ENCODE measurements at regions not wholly inside any gene's neighbourhood (a gene's known extent, or its start where the extent isn't known, plus 50 kb on each side); places are given as distances from the start of the nearest gene placed in this dataset.

DNA sequence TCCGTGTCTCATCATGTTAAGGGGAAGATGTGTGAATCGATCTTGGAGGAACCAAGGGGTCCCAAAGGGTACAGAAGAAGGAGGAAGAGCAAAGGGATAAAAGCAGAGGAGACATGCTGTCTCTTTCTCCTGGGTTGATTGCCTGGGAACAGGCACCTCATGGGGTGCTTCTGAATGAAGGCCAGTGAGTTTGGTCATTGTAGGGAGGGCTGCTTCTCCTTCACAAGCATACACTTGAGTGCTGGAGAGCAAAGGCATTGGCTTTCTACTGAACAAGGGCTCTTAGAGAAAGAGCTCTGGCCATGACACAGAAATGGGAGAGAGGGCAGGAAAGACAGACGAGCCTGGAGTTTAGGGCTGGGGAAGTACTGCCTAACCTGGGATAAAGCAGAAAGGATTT, 146.7 kb upstream of the NPY start:
- 90 to 93% methylated on average over 3 of the region's 3 CpGs for WGBS, 2 experiments
- Histone ChIP-seq H3K9me3 (ENCODE audit: control insufficient read depth, low read length) (no peaks in the 10 kb centered on the region), H3K4me3 (ENCODE audit: insufficient read depth, low read depth, low read length) (no peak overlapping the region)

GRCh38 chr7:24138343-24138742, 145.6 kb upstream of the NPY start:
- Histone ChIP-seq H3K4me3 (ENCODE audit: insufficient read depth, low read depth, low read length) (no peak overlapping the region), H3K36me3 (ENCODE audit: control insufficient read depth, insufficient read depth, low read length) (no peaks in the 10 kb centered on the region), H3K4me1 (ENCODE audit: control insufficient read depth, insufficient read depth, low read length) (peaks cover 3% of the 10 kb centered on the region), H3K9me3 (ENCODE audit: control insufficient read depth, low read length) (no peaks in the 10 kb centered on the region), H3K27me3 (ENCODE audit: control insufficient read depth, insufficient read depth, low read length, poor library complexity, severe bottlenecking) (no peaks in the 10 kb centered on the region), H3K27ac (ENCODE audit: insufficient read depth, low read depth, low read length, poor library complexity, severe bottlenecking) (no peak overlapping the region)

More for the DNA sequence above, 146.7 kb upstream of the NPY start:
- no peaks in the 10 kb centered on the region for H3K36me3 ChIP-seq (ENCODE audit: control insufficient read depth, insufficient read depth, low read length)
- peaks cover 3% of the 10 kb centered on the region for H3K4me1 ChIP-seq (ENCODE audit: control insufficient read depth, insufficient read depth, low read length)
- H3K27me3 ChIP-seq (ENCODE audit: control insufficient read depth, insufficient read depth, low read length, poor library complexity, severe bottlenecking), result no peaks in the 10 kb centered on the region
- no peak overlapping the region for H3K27ac ChIP-seq (ENCODE audit: insufficient read depth, low read depth, low read length, poor library complexity, severe bottlenecking)

DNA sequence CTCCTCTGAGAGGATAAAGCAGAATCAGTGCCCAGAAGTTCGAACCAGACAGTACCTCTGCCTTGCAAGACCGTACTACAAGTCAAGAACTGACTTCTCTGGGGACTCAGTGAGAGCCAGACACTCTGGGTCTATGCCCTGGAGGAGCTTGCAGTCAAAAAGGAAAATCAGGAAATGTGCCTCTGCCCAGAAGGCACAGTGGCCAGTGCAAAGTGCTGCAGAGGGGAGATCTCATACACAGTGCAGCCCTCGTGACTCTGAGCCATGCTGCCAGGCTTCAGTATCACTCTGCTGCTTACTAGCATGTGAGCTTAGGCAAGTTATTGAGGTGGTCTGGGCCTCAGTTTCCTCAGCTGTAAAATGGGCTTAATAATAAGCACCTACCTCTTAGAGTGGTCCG, 144.0 kb upstream of the NPY start:
- Histone ChIP-seq H3K36me3 (ENCODE audit: control insufficient read depth, insufficient read depth, low read length) (no peaks in the 10 kb centered on the region), H3K27ac (ENCODE audit: insufficient read depth, low read depth, low read length, poor library complexity, severe bottlenecking) (no peak overlapping the region), H3K4me1 (ENCODE audit: control insufficient read depth, insufficient read depth, low read length) (peaks cover 3% of the 10 kb centered on the region), H3K9me3 (ENCODE audit: control insufficient read depth, low read length) (no peaks in the 10 kb centered on the region), H3K4me3 (ENCODE audit: insufficient read depth, low read depth, low read length) (no peak overlapping the region), H3K27me3 (ENCODE audit: control insufficient read depth, insufficient read depth, low read length, poor library complexity, severe bottlenecking) (no peaks in the 10 kb centered on the region)
- WGBS, 2 experiments, result 90% methylated on average over 4 of the region's 4 CpGs

- Histone ChIP-seq H3K4me3 (ENCODE audit: insufficient read depth, low read depth, low read length) (no peak overlapping the region), H3K36me3 (ENCODE audit: control insufficient read depth, insufficient read depth, low read length) (no peaks in the 10 kb centered on the region), H3K9me3 (ENCODE audit: control insufficient read depth, low read length) (no peaks in the 10 kb centered on the region), H3K4me1 (ENCODE audit: control insufficient read depth, insufficient read depth, low read length) (peaks cover 4% of the 10 kb centered on the region), H3K27me3 (ENCODE audit: control insufficient read depth, insufficient read depth, low read length, poor library complexity, severe bottlenecking) (no peaks in the 10 kb centered on the region), H3K27ac (ENCODE audit: insufficient read depth, low read depth, low read length, poor library complexity, severe bottlenecking) (no peak overlapping the region)
- 90 to 92% methylated on average over 15 of the region's 15 CpGs for WGBS, 2 experiments
Measured at GRCh38 chr7:24141874-24142509, 142.0 kb upstream of the NPY start.

- Histone ChIP-seq H3K4me3 (ENCODE audit: insufficient read depth, low read depth, low read length) (no peak overlapping the region), H3K27ac (ENCODE audit: insufficient read depth, low read depth, low read length, poor library complexity, severe bottlenecking) (no peak overlapping the region), H3K36me3 (ENCODE audit: control insufficient read depth, insufficient read depth, low read length) (no peaks in the 10 kb centered on the region), H3K9me3 (ENCODE audit: control insufficient read depth, low read length) (no peaks in the 10 kb centered on the region), H3K4me1 (ENCODE audit: control insufficient read depth, insufficient read depth, low read length) (peaks cover 4% of the 10 kb centered on the region), H3K27me3 (ENCODE audit: control insufficient read depth, insufficient read depth, low read length, poor library complexity, severe bottlenecking) (no peaks in the 10 kb centered on the region)
- 92 to 93% methylated on average over 4 of the region's 4 CpGs for WGBS, 2 experiments
Measured at GRCh38 chr7:24143547-24143946, 140.4 kb upstream of the NPY start.

- Histone ChIP-seq H3K27me3 (ENCODE audit: control insufficient read depth, insufficient read depth, low read length, poor library complexity, severe bottlenecking) (no peaks in the 10 kb centered on the region), H3K9me3 (ENCODE audit: control insufficient read depth, low read length) (peaks cover 3% of the 10 kb centered on the region), H3K36me3 (ENCODE audit: control insufficient read depth, insufficient read depth, low read length) (no peaks in the 10 kb centered on the region), H3K4me3 (ENCODE audit: insufficient read depth, low read depth, low read length) (no peak overlapping the region), H3K27ac (ENCODE audit: insufficient read depth, low read depth, low read length, poor library complexity, severe bottlenecking) (no peak overlapping the region), H3K4me1 (ENCODE audit: control insufficient read depth, insufficient read depth, low read length) (no peaks in the 10 kb centered on the region)
- WGBS, 2 experiments, result 79 to 80% methylated on average over 1 of the region's 1 CpG
Measured at GRCh38 chr7:24151944-24152343, 132.0 kb upstream of the NPY start.

GRCh38 chr7:24152356-24152755, 131.6 kb upstream of the NPY start:
- H3K4me1 ChIP-seq (ENCODE audit: control insufficient read depth, insufficient read depth, low read length), result no peaks in the 10 kb centered on the region
- WGBS, 2 experiments, result 91 to 100% methylated on average over 1 of the region's 1 CpG
- no peaks in the 10 kb centered on the region for H3K36me3 ChIP-seq (ENCODE audit: control insufficient read depth, insufficient read depth, low read length)
- no peak overlapping the region for H3K27ac ChIP-seq (ENCODE audit: insufficient read depth, low read depth, low read length, poor library complexity, severe bottlenecking)
- H3K27me3 ChIP-seq (ENCODE audit: control insufficient read depth, insufficient read depth, low read length, poor library complexity, severe bottlenecking), result no peaks in the 10 kb centered on the region
- no peak overlapping the region for H3K4me3 ChIP-seq (ENCODE audit: insufficient read depth, low read depth, low read length)
- H3K9me3 ChIP-seq (ENCODE audit: control insufficient read depth, low read length), result peaks cover 3% of the 10 kb centered on the region

- 94 to 95% methylated on average over 6 of the region's 6 CpGs for WGBS, 2 experiments
Measured at GRCh38 chr7:24152877-24153472, 131.0 kb upstream of the NPY start.

DNA sequence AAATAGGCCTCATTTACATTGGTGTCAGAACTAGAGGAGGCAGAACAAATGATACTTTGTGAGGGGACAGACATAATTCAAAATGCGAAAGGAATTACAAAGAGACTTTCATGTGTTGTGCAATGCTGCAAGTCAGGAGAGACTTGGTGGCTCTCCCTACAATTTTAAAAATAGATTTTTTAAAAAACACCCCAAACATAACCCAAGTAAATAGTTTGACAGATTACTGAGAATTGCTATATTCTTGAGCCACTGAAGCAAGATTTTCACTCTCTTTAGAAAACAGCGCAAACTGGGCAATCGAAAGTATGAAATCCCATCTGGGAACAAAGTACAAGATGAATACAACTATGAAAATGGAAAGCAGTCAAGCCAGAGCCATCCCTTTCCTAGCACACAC, 126.3 kb upstream of the NPY start:
- 93 to 97% methylated on average over 3 of the region's 3 CpGs for WGBS, 2 experiments
- Histone ChIP-seq H3K27ac (ENCODE audit: insufficient read depth, low read depth, low read length, poor library complexity, severe bottlenecking) (no peak overlapping the region), H3K4me1 (ENCODE audit: control insufficient read depth, insufficient read depth, low read length) (no peaks in the 10 kb centered on the region), H3K27me3 (ENCODE audit: control insufficient read depth, insufficient read depth, low read length, poor library complexity, severe bottlenecking) (no peaks in the 10 kb centered on the region), H3K4me3 (ENCODE audit: insufficient read depth, low read depth, low read length) (no peak overlapping the region), H3K9me3 (ENCODE audit: control insufficient read depth, low read length) (no peaks in the 10 kb centered on the region), H3K36me3 (ENCODE audit: control insufficient read depth, insufficient read depth, low read length) (no peaks in the 10 kb centered on the region)

More at GRCh38 chr7:24152877-24153472, 131.0 kb upstream of the NPY start:
- peaks cover 3% of the 10 kb centered on the region for H3K9me3 ChIP-seq (ENCODE audit: control insufficient read depth, low read length)
- no peaks in the 10 kb centered on the region for H3K27me3 ChIP-seq (ENCODE audit: control insufficient read depth, insufficient read depth, low read length, poor library complexity, severe bottlenecking)
- H3K27ac ChIP-seq (ENCODE audit: insufficient read depth, low read depth, low read length, poor library complexity, severe bottlenecking), result no peak overlapping the region
- no peaks in the 10 kb centered on the region for H3K36me3 ChIP-seq (ENCODE audit: control insufficient read depth, insufficient read depth, low read length)
- no peaks in the 10 kb centered on the region for H3K4me1 ChIP-seq (ENCODE audit: control insufficient read depth, insufficient read depth, low read length)
- no peak overlapping the region for H3K4me3 ChIP-seq (ENCODE audit: insufficient read depth, low read depth, low read length)

DNA sequence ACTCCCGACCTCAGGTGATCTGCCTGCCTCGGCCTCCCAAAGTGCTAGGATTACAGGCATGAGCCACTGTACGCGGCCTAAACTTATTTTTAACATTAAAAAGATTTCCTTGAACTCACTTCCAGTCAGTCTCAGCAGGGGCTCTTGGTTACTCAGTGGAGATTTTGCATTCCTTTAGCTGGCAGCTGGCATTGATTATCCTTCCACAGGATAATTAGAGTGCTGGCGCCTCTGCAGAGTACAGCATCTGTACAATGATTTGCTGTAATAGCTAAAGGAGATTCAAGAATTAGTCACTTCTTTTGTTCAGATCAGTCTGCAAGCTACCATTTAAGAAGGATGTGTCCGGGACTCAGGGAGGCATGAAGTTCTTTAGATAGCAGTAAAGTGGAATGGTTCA, 125.0 kb upstream of the NPY start:
- H3K9me3 ChIP-seq (ENCODE audit: control insufficient read depth, low read length), result no peaks in the 10 kb centered on the region
- H3K4me3 ChIP-seq (ENCODE audit: insufficient read depth, low read depth, low read length), result no peak overlapping the region
- 82 to 88% methylated on average over 6 of the region's 6 CpGs for WGBS, 2 experiments
- H3K27me3 ChIP-seq (ENCODE audit: control insufficient read depth, insufficient read depth, low read length, poor library complexity, severe bottlenecking), result no peaks in the 10 kb centered on the region
- H3K27ac ChIP-seq (ENCODE audit: insufficient read depth, low read depth, low read length, poor library complexity, severe bottlenecking), result no peak overlapping the region
- no peaks in the 10 kb centered on the region for H3K36me3 ChIP-seq (ENCODE audit: control insufficient read depth, insufficient read depth, low read length)
- no peaks in the 10 kb centered on the region for H3K4me1 ChIP-seq (ENCODE audit: control insufficient read depth, insufficient read depth, low read length)

All from ectodermal cell (in vitro differentiated cells).